GM06990 (cell line): ENCODE measurements at regions not wholly inside any gene's neighbourhood (a gene's known extent, or its start where the extent isn't known, plus 50 kb on each side); places are given as distances from the start of the nearest gene placed in this dataset.
"Not testable (repeated sequence)": the region's sequence is repeated elsewhere in the genome, so short reads cannot be mapped to it uniquely, and the experiment has no call there.

Experiments used
- DNase-seq: peaks from one replicate; pipeline ENCODE4 v3.0.0-alpha.2; 2011; ENCODE audit not compliant: insufficient read length; ENCODE audit errors: extremely low read depth
- H3K27me3 ChIP-seq: replicated peaks from 2 replicates; pipeline ENCODE4 v1.6.0; 2011; ENCODE audit warnings: low read length; ENCODE audit not compliant: control insufficient read depth, insufficient read depth
- H3K36me3 ChIP-seq: 2 replicates; pipeline ENCODE4 v1.5.1; 2011; ENCODE audit warnings: low read length; ENCODE audit not compliant: control insufficient read depth, insufficient read depth
- H3K4me3 ChIP-seq: replicated peaks from 2 replicates; pipeline ENCODE4 v1.5.1; 2011; ENCODE audit warnings: low read depth, mild to moderate bottlenecking, control low read depth, low read length
- CTCF ChIP-seq: IDR thresholded peaks from 2 replicates; pipeline ENCODE4 v1.5.1; 2011; ENCODE audit warnings: low read length, control low read depth, mild to moderate bottlenecking, inconsistent platforms; ENCODE audit not compliant: insufficient read depth, poor library complexity, severe bottlenecking

DNA sequence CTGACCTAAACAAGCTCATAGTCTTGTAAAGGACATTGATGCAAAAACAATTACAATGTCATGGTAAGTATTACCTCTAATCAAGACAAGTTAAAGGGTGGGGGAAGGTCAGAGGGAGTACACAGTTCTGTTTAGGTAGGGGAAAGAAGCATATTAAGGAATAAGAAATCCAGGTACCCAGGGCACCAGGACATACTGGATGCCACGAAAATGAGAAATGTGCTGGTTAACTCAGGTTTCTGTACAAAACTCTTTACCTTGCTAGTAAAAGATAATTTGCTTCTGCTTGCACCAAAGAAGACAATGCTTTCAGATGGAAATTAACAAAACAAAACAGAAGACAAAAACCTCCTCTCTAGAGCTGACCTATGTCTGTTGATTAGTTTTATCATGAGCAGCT is 70.7 kb upstream of the MED13 start:
- no peaks in the 10 kb centered on the region; the same call in 1 of the 2 replicates for H3K27me3 ChIP-seq
- TF ChIP-seq CTCF = no peak
- H3K36me3 ChIP-seq = no peaks in the 10 kb centered on the region
- no peak overlapping the region for H3K4me3 ChIP-seq
- DNase-seq = no peak

- H3K27me3 ChIP-seq, H3K4me3 ChIP-seq, DNase-seq, H3K36me3 ChIP-seq: not testable (repeated sequence)
Measured at GRCh38 chr17:62135096-62135495, 70.0 kb upstream of the MED13 start.

DNA sequence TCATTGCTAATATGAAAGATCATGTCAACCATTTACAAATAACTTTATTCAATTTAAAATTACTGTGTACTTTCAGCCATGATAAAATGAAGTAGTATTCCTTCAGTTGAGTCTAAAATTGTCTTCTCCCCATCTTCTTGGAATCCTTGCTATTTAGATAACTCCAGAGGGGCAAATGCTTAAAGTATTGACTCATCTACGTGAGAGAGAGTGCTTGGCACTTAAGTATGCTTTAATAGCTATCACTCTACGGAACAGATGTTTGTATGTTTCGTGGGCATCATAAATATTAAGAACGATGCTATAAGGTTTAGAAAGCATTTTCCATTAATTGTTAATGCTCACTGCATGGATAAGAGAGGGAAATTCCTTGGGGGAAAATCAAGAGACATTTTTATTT is 69.3 kb upstream of the MED13 start:
- Histone ChIP-seq H3K27me3 (no peaks in the 10 kb centered on the region; the same call in 1 of the 2 replicates), H3K4me3 (no peak overlapping the region), H3K36me3 (no peaks in the 10 kb centered on the region)
- TF ChIP-seq CTCF = no peak
- DNase-seq = no peak

- DNase-seq, H3K4me3 ChIP-seq, H3K27me3 ChIP-seq, H3K36me3 ChIP-seq: not testable (repeated sequence)
Measured at GRCh38 chr17:62131271-62131670, 66.2 kb upstream of the MED13 start.

- TF ChIP-seq CTCF = no peak
- DNase-seq = no peak
Measured at GRCh38 chr17:62130739-62131138, 65.7 kb upstream of the MED13 start.

DNA sequence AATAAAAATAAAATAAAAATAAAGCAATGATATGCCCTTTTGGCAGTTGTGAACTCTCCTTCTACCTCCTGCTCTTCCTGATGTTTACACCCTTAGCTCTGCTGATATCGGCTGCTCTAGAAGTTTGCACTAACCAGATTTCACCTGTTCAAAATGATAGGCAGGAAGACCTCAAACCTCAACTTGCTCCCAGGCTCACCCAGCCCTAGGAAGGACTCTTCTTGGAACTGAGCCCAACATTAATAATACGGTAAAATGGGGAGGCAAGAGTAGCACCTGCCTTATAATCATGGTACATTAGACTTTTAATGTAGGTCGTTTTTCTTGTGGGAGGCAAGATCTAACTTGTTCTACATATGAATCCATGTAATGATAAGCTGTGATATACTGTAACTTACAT is 61.2 kb upstream of the MED13 start:
- H3K36me3 ChIP-seq = no peaks in the 10 kb centered on the region
- TF ChIP-seq CTCF = no peak
- H3K4me3 ChIP-seq = no peak overlapping the region
- no peak for DNase-seq
- no peaks in the 10 kb centered on the region; the same call in 1 of the 2 replicates for H3K27me3 ChIP-seq

More at GRCh38 chr17:62130739-62131138, 65.7 kb upstream of the MED13 start:
- Histone ChIP-seq H3K27me3 (no peaks in the 10 kb centered on the region; the same call in 1 of the 2 replicates), H3K4me3 (no peak overlapping the region), H3K36me3 (no peaks in the 10 kb centered on the region)

- no peak for DNase-seq
- H3K4me3 ChIP-seq = no peak overlapping the region
- no peak for TF ChIP-seq CTCF
- H3K36me3 ChIP-seq = no peaks in the 10 kb centered on the region
- no peaks in the 10 kb centered on the region; the same call in 1 of the 2 replicates for H3K27me3 ChIP-seq
Measured at GRCh38 chr17:62125307-62125706, 60.2 kb upstream of the MED13 start.
